HEK293 (cell line): ENCODE measurements at regions not wholly inside any gene's neighbourhood (a gene's known extent, or its start where the extent isn't known, plus 50 kb on each side); places are given as distances from the start of the nearest gene placed in this dataset.

Experiments used
- TF ChIP-seq, protein P1 (sequence below): fragments of 450-650 bp; formaldehyde crosslinking; IDR thresholded peaks from 2 replicates; pipeline ENCODE4 v1.5.1; 2016; ENCODE audit warnings: missing biosample characterization, missing genetic modification characterization, low read depth
- TF ChIP-seq, protein P2 (sequence below): fragments of 450-650 bp; formaldehyde crosslinking; IDR thresholded peaks from 2 replicates; pipeline ENCODE4 v1.5.1; 2016; ENCODE audit warnings: missing biosample characterization, missing genetic modification characterization
- TF ChIP-seq, protein P3 (sequence below): fragments of 450-650 bp; formaldehyde crosslinking; IDR thresholded peaks from 2 replicates; pipeline ENCODE4 v1.5.1; 2016; ENCODE audit warnings: missing biosample characterization, missing genetic modification characterization

DNA sequence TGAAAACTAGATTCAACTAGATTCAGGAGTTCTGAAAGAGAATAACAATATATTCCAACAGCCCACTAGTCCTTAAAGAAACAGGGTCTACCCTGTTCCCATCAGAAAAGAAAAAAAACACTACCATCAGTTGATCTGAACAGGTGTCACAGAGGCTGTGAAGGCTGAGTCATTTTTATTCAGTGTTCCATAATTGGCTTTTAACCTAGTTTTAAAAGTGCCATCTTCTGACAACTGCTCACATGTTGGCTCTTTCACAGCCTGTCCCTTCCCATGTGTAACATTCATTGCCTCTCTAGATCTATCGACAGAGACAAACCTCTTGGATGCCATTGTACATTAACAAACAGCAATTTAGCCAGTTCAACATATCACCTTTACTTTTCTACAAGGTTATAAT is 243.7 kb downstream of the TBX15 start:
- TF ChIP-seq, protein P1, sequence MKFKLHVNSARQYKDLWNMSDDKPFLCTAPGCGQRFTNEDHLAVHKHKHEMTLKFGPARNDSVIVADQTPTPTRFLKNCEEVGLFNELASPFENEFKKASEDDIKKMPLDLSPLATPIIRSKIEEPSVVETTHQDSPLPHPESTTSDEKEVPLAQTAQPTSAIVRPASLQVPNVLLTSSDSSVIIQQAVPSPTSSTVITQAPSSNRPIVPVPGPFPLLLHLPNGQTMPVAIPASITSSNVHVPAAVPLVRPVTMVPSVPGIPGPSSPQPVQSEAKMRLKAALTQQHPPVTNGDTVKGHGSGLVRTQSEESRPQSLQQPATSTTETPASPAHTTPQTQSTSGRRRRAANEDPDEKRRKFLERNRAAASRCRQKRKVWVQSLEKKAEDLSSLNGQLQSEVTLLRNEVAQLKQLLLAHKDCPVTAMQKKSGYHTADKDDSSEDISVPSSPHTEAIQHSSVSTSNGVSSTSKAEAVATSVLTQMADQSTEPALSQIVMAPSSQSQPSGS (tag by site-specific recombination) = no peak
- TF ChIP-seq, protein P2, sequence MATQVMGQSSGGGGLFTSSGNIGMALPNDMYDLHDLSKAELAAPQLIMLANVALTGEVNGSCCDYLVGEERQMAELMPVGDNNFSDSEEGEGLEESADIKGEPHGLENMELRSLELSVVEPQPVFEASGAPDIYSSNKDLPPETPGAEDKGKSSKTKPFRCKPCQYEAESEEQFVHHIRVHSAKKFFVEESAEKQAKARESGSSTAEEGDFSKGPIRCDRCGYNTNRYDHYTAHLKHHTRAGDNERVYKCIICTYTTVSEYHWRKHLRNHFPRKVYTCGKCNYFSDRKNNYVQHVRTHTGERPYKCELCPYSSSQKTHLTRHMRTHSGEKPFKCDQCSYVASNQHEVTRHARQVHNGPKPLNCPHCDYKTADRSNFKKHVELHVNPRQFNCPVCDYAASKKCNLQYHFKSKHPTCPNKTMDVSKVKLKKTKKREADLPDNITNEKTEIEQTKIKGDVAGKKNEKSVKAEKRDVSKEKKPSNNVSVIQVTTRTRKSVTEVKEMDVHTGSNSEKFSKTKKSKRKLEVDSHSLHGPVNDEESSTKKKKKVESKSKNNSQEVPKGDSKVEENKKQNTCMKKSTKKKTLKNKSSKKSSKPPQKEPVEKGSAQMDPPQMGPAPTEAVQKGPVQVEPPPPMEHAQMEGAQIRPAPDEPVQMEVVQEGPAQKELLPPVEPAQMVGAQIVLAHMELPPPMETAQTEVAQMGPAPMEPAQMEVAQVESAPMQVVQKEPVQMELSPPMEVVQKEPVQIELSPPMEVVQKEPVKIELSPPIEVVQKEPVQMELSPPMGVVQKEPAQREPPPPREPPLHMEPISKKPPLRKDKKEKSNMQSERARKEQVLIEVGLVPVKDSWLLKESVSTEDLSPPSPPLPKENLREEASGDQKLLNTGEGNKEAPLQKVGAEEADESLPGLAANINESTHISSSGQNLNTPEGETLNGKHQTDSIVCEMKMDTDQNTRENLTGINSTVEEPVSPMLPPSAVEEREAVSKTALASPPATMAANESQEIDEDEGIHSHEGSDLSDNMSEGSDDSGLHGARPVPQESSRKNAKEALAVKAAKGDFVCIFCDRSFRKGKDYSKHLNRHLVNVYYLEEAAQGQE (tag by site-specific recombination) = no peak
- TF ChIP-seq, protein P3, sequence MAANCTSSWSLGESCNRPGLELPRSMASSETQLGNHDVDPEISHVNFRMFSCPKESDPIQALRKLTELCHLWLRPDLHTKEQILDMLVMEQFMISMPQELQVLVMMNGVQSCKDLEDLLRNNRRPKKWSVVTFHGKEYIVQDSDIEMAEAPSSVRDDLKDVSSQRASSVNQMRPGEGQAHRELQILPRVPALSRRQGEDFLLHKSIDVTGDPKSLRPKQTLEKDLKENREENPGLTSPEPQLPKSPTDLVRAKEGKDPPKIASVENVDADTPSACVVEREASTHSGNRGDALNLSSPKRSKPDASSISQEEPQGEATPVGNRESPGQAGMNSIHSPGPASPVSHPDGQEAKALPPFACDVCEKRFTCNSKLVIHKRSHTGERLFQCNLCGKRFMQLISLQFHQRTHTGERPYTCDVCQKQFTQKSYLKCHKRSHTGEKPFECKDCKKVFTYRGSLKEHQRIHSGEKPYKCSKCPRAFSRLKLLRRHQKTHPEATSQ (tag by site-specific recombination) = no peak
